ENCODE measurements at regions not wholly inside any gene's neighbourhood (a gene's known extent, or its start where the extent isn't known, plus 50 kb on each side); places are given as distances from the start of the nearest gene placed in this dataset.
"Not testable (repeated sequence)": the region's sequence is repeated elsewhere in the genome, so short reads cannot be mapped to it uniquely, and the experiment has no call there.

DNA sequence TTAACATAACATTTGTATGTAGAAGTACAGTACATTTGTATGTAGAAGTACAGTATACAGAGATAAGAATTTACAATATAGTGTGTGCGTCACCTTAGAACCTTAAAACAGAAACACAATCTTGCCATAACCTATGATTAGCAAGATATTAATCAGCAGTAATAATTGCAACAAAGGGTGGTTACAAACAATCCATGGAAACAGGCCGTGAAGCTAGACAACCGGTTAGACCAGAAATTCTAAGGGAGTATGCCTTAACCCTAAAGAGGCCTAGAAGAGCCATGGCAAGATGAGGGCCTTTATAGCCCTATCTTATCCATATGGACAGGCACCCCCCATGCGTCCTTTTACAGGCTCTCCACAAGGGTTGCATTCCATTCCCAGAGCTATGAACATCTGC is 605.9 kb downstream of the KCNT2 start:
- H3K4me3 Mint-ChIP-seq; H3K4me1 Mint-ChIP-seq; H3K36me3 Mint-ChIP-seq (ENCODE audit: low read depth); ATAC-seq (replicated peaks); H3K9me3 Mint-ChIP-seq; H3K27ac Mint-ChIP-seq; H3K27me3 Mint-ChIP-seq: not testable (repeated sequence)

DNA sequence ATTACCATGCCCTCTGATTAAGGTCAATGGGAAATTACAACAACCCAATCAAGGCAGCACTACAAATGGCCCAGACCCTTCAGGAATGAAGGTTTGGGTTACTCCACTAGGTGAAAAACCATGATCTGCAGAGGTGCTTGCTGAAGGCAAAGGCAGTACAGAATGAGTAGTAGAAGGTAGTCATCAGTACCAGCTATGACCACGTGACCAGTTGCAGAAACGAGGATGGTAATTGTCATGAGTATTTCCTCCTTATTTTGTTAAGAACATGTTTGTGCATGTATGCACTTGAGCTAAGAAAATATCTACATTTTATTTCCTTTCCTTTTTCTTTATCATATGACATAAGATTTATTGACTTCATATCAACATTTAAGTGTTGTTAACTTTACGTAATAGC is 607.1 kb downstream of the KCNT2 start:
- no peak overlapping the region for H3K4me3 Mint-ChIP-seq
- no peak overlapping the region for H3K27ac Mint-ChIP-seq
- H3K27me3 Mint-ChIP-seq = no peaks in the 10 kb centered on the region
- H3K9me3 Mint-ChIP-seq = no peaks in the 10 kb centered on the region
- no peak for ATAC-seq (replicated peaks)
- H3K4me1 Mint-ChIP-seq = no peaks in the 10 kb centered on the region
- no peaks in the 10 kb centered on the region for H3K36me3 Mint-ChIP-seq (ENCODE audit: low read depth)

DNA sequence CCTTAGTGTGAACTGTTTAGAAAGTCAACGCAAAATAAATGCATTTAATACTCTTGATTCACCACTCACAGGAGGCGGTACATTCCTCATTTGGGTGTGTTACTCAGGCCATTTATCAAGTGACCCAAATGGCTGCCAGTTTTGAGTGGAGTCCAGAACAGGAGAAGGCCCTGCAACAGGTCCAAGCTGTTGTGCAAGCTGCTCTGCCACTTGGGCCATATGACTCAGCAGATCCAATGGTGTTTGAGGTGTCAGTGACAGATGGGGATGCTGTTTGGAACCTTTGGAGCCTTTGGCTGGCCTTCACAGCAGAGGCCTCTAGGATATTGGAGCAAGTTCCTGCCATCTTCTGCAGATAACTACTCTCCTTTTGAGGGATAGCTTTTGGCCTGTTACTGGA is 609.2 kb downstream of the KCNT2 start:
- no peak overlapping the region for H3K4me3 Mint-ChIP-seq
- H3K27ac Mint-ChIP-seq = no peak overlapping the region
- no peaks in the 10 kb centered on the region for H3K9me3 Mint-ChIP-seq
- no peak for ATAC-seq (replicated peaks)
- H3K36me3 Mint-ChIP-seq (ENCODE audit: low read depth) = no peaks in the 10 kb centered on the region
- H3K4me1 Mint-ChIP-seq = no peaks in the 10 kb centered on the region
- H3K27me3 Mint-ChIP-seq = no peaks in the 10 kb centered on the region

- no peaks in the 10 kb centered on the region for H3K4me1 Mint-ChIP-seq
Measured at GRCh38 chr1:195981448-195982139, 626.6 kb downstream of the KCNT2 start.

GRCh38 chr1:195979646-195980045 is 628.6 kb downstream of the KCNT2 start:
- Mint-ChIP-seq H3K4me3 (no peak overlapping the region), H3K36me3 (ENCODE audit: low read depth) (no peaks in the 10 kb centered on the region), H3K9me3 (no peaks in the 10 kb centered on the region), H3K27me3 (no peaks in the 10 kb centered on the region), H3K4me1 (no peaks in the 10 kb centered on the region), H3K27ac (no peak overlapping the region)
- ATAC-seq (replicated peaks) = no peak

More at GRCh38 chr1:195981448-195982139, 626.6 kb downstream of the KCNT2 start:
- Mint-ChIP-seq H3K4me3 (no peak overlapping the region), H3K27me3 (no peaks in the 10 kb centered on the region), H3K27ac (no peak overlapping the region), H3K36me3 (ENCODE audit: low read depth) (no peaks in the 10 kb centered on the region), H3K9me3 (no peaks in the 10 kb centered on the region)
- ATAC-seq (replicated peaks) = no peak

DNA sequence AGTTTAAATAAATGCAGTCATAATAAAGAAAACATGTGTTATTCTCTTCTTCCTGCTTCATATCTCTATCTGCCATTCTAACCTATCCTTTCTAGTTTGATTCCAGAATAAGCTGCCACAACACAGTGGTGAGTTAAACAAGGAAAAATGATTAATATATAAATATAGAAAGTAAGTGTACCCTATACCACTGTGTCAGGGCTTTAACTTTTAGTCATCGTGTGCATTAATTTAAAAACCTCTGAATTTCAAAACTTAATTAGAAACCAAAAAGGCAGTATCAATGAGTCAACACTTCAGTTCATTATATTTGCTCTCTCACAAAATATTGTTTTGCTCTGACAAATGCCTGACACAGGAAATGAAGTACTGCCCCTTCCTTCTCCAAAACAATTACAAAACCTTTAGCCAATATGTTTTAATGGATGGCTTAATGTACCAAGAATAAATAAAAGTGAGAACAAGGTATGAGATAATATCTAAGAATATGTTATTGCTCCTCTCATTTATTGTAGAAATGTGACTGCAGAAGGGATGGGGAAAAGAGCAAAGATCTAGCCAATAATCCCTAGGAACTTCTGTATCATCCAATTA is 634.8 kb downstream of the KCNT2 start:
- H3K27ac Mint-ChIP-seq = no peak overlapping the region
- no peaks in the 10 kb centered on the region for H3K36me3 Mint-ChIP-seq (ENCODE audit: low read depth)
- ATAC-seq (replicated peaks) = no peak
- H3K4me1 Mint-ChIP-seq = no peaks in the 10 kb centered on the region
- H3K9me3 Mint-ChIP-seq = peaks cover 4% of the 10 kb centered on the region
- no peak overlapping the region for H3K4me3 Mint-ChIP-seq
- H3K27me3 Mint-ChIP-seq = no peaks in the 10 kb centered on the region

DNA sequence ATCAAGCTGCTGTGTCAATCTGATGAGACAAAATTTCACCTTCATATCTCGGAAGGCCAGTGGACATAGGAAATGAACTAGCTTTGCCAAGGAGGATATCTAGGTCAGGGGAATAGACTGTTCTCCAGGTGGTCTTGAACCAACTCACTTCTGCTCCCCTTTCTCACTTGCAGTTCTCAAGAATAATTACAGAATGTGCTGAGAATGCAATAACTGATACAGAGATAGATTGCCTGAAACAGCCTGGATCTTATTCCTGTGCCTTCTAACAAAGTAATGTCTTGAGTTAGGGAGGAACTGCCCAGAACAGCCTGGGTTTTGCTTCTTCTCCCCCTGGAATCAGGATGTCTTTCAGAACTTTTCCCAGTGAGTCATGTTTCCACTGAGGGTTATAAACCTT is 636.7 kb downstream of the KCNT2 start:
- no peak for ATAC-seq (replicated peaks)
- H3K4me1 Mint-ChIP-seq = no peaks in the 10 kb centered on the region
- peaks cover 4% of the 10 kb centered on the region for H3K9me3 Mint-ChIP-seq
- no peaks in the 10 kb centered on the region for H3K36me3 Mint-ChIP-seq (ENCODE audit: low read depth)
- no peak overlapping the region for H3K4me3 Mint-ChIP-seq
- no peak overlapping the region for H3K27ac Mint-ChIP-seq
- no peaks in the 10 kb centered on the region for H3K27me3 Mint-ChIP-seq

DNA sequence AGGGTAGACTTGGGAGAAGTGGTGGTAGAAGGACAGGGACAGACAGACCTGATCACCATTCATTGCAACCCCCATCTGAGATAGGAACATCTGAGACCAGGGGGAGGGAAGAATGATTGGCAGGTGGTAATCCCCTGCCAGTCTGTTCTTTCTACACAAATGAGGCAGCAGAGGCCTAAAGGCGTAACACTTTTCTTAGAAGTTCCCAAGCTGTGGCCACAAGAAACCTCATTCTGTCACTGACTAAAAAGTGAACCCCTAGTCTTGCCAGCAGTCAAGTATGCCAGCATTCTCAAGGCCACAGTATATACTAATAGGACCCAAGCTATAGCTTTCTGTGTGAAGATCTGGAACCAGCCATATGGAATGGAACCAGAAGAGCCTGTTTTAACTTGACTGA is 638.0 kb downstream of the KCNT2 start:
- no peak overlapping the region for H3K27ac Mint-ChIP-seq
- ATAC-seq (replicated peaks) = peak; percentile 21

DNA sequence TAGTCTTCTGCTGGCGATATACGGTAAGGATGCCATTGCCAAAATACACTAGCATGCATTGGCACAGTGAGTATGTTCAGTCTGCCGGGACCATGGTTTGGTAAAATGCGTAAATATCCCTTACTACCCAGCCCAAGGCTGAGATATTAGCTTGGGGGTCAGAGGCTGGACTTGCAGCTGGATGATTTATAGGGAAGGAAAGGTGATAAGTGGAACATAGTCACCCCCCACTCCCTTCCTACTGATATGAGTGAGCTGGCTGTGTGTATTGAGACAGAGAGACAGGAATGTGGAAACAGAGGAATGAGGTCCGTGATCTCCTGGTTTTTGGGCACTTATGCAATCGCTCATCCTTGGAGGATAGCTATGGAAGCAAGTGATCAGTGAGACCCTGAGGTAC is 642.8 kb downstream of the KCNT2 start:
- no peaks in the 10 kb centered on the region for H3K4me1 Mint-ChIP-seq
- H3K4me3 Mint-ChIP-seq = no peak overlapping the region
- peaks cover 7% of the 10 kb centered on the region for H3K27me3 Mint-ChIP-seq
- H3K9me3 Mint-ChIP-seq = peaks cover 4% of the 10 kb centered on the region
- no peak for ATAC-seq (replicated peaks)
- no peak overlapping the region for H3K27ac Mint-ChIP-seq
- no peaks in the 10 kb centered on the region for H3K36me3 Mint-ChIP-seq (ENCODE audit: low read depth)

More for the DNA sequence above, 638.0 kb downstream of the KCNT2 start:
- Mint-ChIP-seq H3K36me3 (ENCODE audit: low read depth) (no peaks in the 10 kb centered on the region), H3K27me3 (peaks cover 3% of the 10 kb centered on the region), H3K9me3 (peaks cover 4% of the 10 kb centered on the region), H3K4me1 (no peaks in the 10 kb centered on the region), H3K4me3 (no peak overlapping the region)

DNA sequence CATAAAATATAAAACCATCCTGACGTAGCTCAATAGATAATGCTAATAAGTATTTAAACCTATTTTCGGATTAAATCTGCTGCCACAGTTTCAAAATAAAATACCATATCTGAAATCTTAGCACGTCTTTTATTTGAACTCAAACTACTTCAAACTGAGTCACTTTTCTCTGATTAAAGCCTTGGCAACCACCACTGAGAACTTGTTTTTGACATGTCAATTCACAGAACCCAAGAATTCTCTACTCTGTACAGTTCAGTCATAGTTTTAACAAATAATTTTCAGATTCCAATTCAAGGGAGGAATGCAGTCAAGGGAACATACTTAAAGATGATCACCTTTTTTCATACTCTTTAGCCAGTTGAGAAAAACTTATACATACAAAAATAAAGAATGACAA is 643.2 kb downstream of the KCNT2 start:
- H3K4me1 Mint-ChIP-seq = no peaks in the 10 kb centered on the region
- no peak for ATAC-seq (replicated peaks)
- no peak overlapping the region for H3K27ac Mint-ChIP-seq
- peaks cover 3% of the 10 kb centered on the region for H3K9me3 Mint-ChIP-seq
- no peaks in the 10 kb centered on the region for H3K36me3 Mint-ChIP-seq (ENCODE audit: low read depth)
- H3K27me3 Mint-ChIP-seq = peaks cover 7% of the 10 kb centered on the region
- no peak overlapping the region for H3K4me3 Mint-ChIP-seq

DNA sequence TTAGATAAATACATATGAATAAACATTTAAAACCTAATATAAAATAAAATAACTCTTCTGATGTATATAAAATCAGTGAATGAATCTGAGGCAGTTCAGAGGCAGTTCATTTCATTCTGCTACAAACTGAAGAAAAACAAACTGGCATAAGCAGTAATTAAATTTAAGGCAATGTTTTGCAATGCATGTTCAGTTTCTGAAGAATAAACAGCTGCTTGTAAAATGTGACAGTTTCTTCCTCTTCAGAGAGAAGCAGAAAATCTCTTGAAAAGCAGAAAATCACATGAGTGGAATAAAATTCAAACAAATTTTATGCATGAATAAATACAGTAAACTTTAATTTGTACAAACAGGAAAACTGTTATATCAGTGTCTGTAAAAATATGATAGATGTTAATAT is 643.7 kb downstream of the KCNT2 start:
- Mint-ChIP-seq H3K27ac (no peak overlapping the region), H3K4me3 (no peak overlapping the region), H3K4me1 (no peaks in the 10 kb centered on the region), H3K36me3 (ENCODE audit: low read depth) (no peaks in the 10 kb centered on the region), H3K27me3 (peaks cover 7% of the 10 kb centered on the region), H3K9me3 (no peaks in the 10 kb centered on the region)
- no peak for ATAC-seq (replicated peaks)

DNA sequence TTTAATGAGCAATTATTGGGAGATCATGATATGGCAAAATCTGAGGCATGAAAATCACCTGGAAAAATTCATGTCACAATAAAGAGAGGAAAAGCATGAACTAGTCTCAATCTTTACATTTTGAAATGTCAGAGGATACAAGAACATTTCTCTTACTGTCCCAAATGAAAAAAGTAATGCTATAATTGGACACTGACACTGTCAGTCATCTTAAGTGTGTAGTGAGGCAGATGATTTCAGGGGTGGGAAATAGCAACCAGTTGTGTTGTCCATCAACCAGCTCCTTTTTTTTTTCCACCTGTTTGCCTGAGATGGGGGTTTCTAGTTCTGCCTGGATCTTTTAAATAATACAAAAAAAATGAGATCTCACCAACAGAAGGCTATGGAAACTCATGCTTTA is 646.2 kb downstream of the KCNT2 start:
- H3K27ac Mint-ChIP-seq = no peak overlapping the region
- no peaks in the 10 kb centered on the region for H3K9me3 Mint-ChIP-seq
- no peaks in the 10 kb centered on the region for H3K4me1 Mint-ChIP-seq
- peaks cover 7% of the 10 kb centered on the region for H3K27me3 Mint-ChIP-seq
- ATAC-seq (replicated peaks) = no peak
- H3K36me3 Mint-ChIP-seq (ENCODE audit: low read depth) = no peaks in the 10 kb centered on the region
- no peak overlapping the region for H3K4me3 Mint-ChIP-seq

- Mint-ChIP-seq H3K36me3 (ENCODE audit: low read depth) (no peaks in the 10 kb centered on the region), H3K9me3 (no peaks in the 10 kb centered on the region), H3K27ac (no peak overlapping the region), H3K27me3 (peaks cover 7% of the 10 kb centered on the region), H3K4me3 (no peak overlapping the region), H3K4me1 (no peaks in the 10 kb centered on the region)
- no peak for ATAC-seq (replicated peaks)
Measured at GRCh38 chr1:195960580-195960979, 647.7 kb downstream of the KCNT2 start.

GRCh38 chr1:195958131-195958530 is 650.1 kb downstream of the KCNT2 start:
- H3K27ac Mint-ChIP-seq = no peak overlapping the region
- no peak overlapping the region for H3K4me3 Mint-ChIP-seq
- no peak for ATAC-seq (replicated peaks)
- no peaks in the 10 kb centered on the region for H3K36me3 Mint-ChIP-seq (ENCODE audit: low read depth)
- no peaks in the 10 kb centered on the region for H3K9me3 Mint-ChIP-seq
- H3K27me3 Mint-ChIP-seq = peaks cover 4% of the 10 kb centered on the region
- no peaks in the 10 kb centered on the region for H3K4me1 Mint-ChIP-seq

- no peak for ATAC-seq (replicated peaks)
- Mint-ChIP-seq H3K4me3 (no peak overlapping the region), H3K36me3 (ENCODE audit: low read depth) (no peaks in the 10 kb centered on the region)
Measured at GRCh38 chr1:195956845-195957244, 651.4 kb downstream of the KCNT2 start.

More at GRCh38 chr1:195956845-195957244, 651.4 kb downstream of the KCNT2 start:
- no peaks in the 10 kb centered on the region for H3K9me3 Mint-ChIP-seq
- H3K27me3 Mint-ChIP-seq = peaks cover 5% of the 10 kb centered on the region
- H3K27ac Mint-ChIP-seq = no peak overlapping the region
- no peaks in the 10 kb centered on the region for H3K4me1 Mint-ChIP-seq

All from activated T-helper 17 cell treated with anti-CD3 and anti-CD28 coated beads, Interleukin-2, amount 50 U/mL, for 72 hours (primary cell).